ENCODE measurements at regions not wholly inside any gene's neighbourhood (a gene's known extent, or its start where the extent isn't known, plus 50 kb on each side); places are given as distances from the start of the nearest gene placed in this dataset.
A peak's percentile ranks its signal among the peaks of the same experiment; 100 is the strongest.

GRCh38 chr4:37771771-37772170 lies 54.7 kb upstream of the PGM2 start:
- TF ChIP-seq CTCF (IDR thresholded peaks at IDR 0.05; ENCODE audit: extremely low read depth, insufficient read depth, missing control alignments), result no peak
- in situ Hi-C loops (cut with MboI; ENCODE audit: low pct_unique_long_range_greater_than_20kb, low sequenced_read_pairs, unreplicated experiment), result loop anchor here (10.0 kb wide), 1 partner anchor 177 kb away; no protein-coding TSS in a partner anchor
- no peak for DNase-seq (ENCODE audit: low spot score)

GRCh38 chr4:37770016-37770415 lies 56.5 kb upstream of the PGM2 start:
- no peak for DNase-seq (ENCODE audit: low spot score)
- in situ Hi-C loops (cut with MboI; ENCODE audit: low pct_unique_long_range_greater_than_20kb, low sequenced_read_pairs, unreplicated experiment), result loop anchor here (10.0 kb wide), 1 partner anchor 175 kb away; no protein-coding TSS in a partner anchor
- no peak for TF ChIP-seq CTCF (IDR thresholded peaks at IDR 0.05; ENCODE audit: extremely low read depth, insufficient read depth, missing control alignments)

GRCh38 chr4:37769391-37769989 lies 57.0 kb upstream of the PGM2 start:
- no peak for TF ChIP-seq CTCF (IDR thresholded peaks at IDR 0.05; ENCODE audit: extremely low read depth, insufficient read depth, missing control alignments)
- DNase-seq (ENCODE audit: low spot score), result no peak
- in situ Hi-C loops (cut with MboI; ENCODE audit: low pct_unique_long_range_greater_than_20kb, low sequenced_read_pairs, unreplicated experiment), result no loop called here

GRCh38 chr4:37767546-37767945 lies 58.9 kb upstream of the PGM2 start:
- TF ChIP-seq CTCF (IDR thresholded peaks at IDR 0.05; ENCODE audit: extremely low read depth, insufficient read depth, missing control alignments), result no peak
- in situ Hi-C loops (cut with MboI; ENCODE audit: low pct_unique_long_range_greater_than_20kb, low sequenced_read_pairs, unreplicated experiment), result no loop called here
- no peak for DNase-seq (ENCODE audit: low spot score)

GRCh38 chr4:37767019-37767418 lies 59.5 kb upstream of the PGM2 start:
- no peak for TF ChIP-seq CTCF (IDR thresholded peaks at IDR 0.05; ENCODE audit: extremely low read depth, insufficient read depth, missing control alignments)
- in situ Hi-C loops (cut with MboI; ENCODE audit: low pct_unique_long_range_greater_than_20kb, low sequenced_read_pairs, unreplicated experiment), result no loop called here
- no peak for DNase-seq (ENCODE audit: low spot score)

- DNase-seq (ENCODE audit: low spot score), result peak; percentile 29
- no peak for TF ChIP-seq CTCF (IDR thresholded peaks at IDR 0.05; ENCODE audit: extremely low read depth, insufficient read depth, missing control alignments)
- in situ Hi-C loops (cut with MboI; ENCODE audit: low pct_unique_long_range_greater_than_20kb, low sequenced_read_pairs, unreplicated experiment), result no loop called here
Observed at GRCh38 chr4:37765741-37766140, 60.7 kb upstream of the PGM2 start.
